GM12873 (cell line): ENCODE measurements at regions not wholly inside any gene's neighbourhood (a gene's known extent, or its start where the extent isn't known, plus 50 kb on each side); places are given as distances from the start of the nearest gene placed in this dataset.

Experiments used
- TF ChIP-seq, protein P1 (sequence below): IDR thresholded peaks from 2 replicates; pipeline ENCODE4 v1.5.1; 2012; ENCODE audit warnings: low read depth, mild to moderate bottlenecking, moderate library complexity, low read length, control low read depth; ENCODE audit not compliant: insufficient read depth; ENCODE audit errors: missing control alignments

DNA sequence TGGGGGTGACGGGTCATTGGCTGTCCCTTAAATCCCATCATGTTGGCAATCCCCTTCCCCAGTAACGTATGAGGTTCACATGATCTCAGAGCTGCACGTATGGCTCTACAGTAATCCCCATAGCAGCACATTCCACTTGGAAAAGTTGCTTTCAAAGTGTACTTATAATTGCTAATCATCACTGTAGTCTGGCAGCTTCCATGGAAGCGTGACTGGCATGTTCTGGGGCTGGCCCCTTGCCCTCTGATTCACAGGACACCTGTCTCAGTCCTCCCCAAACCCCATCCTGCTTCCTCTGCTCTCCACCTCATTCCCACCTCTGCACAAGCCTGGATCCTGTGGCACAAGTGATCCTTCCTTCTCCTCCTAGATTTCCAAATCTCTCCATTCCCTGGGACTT is 102.2 kb downstream of the TSEN15 start:
- TF ChIP-seq, protein P1, sequence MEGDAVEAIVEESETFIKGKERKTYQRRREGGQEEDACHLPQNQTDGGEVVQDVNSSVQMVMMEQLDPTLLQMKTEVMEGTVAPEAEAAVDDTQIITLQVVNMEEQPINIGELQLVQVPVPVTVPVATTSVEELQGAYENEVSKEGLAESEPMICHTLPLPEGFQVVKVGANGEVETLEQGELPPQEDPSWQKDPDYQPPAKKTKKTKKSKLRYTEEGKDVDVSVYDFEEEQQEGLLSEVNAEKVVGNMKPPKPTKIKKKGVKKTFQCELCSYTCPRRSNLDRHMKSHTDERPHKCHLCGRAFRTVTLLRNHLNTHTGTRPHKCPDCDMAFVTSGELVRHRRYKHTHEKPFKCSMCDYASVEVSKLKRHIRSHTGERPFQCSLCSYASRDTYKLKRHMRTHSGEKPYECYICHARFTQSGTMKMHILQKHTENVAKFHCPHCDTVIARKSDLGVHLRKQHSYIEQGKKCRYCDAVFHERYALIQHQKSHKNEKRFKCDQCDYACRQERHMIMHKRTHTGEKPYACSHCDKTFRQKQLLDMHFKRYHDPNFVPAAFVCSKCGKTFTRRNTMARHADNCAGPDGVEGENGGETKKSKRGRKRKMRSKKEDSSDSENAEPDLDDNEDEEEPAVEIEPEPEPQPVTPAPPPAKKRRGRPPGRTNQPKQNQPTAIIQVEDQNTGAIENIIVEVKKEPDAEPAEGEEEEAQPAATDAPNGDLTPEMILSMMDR, result no peak

DNA sequence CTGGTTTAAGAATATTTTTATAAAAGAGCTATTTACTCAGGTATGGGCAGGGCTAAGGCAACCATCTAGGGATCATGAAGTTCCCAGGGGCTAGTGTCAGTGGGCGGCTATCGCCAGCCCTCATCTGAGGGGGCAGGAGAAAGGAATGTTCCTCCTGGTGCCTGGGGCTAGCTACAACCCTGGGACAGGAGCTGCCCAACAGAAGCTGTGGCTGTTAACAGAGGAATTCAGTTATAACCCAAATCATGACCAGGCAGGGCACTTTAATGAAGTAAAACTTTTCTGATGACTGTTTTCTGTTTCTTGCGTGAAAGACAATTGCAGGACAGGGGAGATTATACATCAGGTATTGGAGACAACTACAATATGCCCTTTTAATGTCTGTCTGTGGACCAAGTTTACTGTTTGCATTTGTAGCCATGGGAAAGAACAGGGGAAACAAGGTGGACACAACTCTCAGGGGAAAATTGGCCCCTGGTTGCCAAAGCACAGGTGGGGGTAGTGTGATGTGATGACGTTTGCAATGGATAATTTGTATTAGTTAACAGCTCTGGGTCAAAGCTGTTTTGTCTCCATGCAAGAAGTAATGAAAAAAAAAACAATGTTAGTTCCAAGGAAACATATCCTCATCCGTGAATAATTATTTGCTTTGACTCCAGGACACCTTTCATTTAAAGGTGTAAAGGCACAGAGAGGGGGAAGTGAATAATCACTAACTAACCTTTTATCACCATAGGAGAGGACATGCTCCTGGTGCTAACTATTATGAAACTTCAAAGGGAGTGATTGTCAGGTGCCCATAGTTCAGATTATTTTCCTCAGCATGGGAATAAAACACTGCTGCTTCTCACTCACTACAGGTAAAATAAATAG is 105.2 kb downstream of the TSEN15 start:
- TF ChIP-seq, protein P1, result no peak

DNA sequence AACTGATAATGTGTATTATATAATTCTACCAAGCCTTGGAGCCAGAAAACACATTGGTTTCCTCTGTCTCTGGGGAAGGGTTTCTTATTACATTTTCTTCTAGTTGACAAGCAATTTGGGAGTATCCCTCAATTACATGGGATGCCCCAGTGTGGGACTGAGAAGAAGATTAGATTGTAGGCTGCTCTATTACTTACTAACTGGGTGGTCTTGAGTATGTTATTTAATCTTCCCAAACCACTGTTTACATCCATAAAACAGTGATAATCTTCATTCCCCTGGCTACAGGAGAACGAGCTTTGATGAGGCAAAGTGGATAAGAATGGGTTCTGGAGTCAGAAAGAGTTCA is 105.8 kb downstream of the TSEN15 start:
- TF ChIP-seq, protein P1, result no peak

DNA sequence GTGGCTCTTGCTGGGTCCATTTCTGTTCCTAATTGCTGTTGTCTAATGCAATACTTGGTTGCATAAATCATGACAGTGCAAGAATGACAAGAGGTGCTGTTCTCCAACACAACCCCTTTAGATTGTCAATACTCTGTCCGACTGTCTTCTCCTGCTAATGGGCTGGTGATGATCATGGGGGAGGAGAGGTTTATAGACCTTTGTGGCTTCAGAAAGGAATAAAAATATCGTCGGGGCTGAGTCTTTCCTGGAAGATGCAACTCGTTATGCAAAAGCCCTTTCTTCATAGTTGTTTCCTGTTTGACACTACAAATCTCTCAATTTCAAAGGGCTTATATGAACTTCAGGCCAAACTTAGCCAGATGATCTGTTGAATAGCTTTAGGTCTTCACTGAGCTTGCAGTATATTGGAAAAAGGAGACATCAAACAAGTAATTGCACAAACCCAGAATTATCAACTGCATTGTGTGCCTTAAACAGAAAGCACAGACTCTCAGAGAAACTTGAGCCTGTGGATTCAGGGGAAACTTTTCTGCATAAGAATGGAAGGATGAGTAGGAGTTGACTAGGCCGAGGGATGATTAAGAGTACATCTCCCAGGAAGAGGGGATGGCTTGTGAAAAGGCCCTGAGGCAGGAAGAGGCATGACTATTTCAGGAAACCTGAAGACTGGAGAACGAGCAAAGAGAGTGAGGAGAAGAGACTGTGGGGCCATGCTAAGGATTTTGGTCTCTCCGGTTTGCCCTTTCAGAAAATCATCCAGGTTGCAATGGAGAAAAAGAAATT is 107.6 kb downstream of the TSEN15 start:
- TF ChIP-seq, protein P1, result no peak

DNA sequence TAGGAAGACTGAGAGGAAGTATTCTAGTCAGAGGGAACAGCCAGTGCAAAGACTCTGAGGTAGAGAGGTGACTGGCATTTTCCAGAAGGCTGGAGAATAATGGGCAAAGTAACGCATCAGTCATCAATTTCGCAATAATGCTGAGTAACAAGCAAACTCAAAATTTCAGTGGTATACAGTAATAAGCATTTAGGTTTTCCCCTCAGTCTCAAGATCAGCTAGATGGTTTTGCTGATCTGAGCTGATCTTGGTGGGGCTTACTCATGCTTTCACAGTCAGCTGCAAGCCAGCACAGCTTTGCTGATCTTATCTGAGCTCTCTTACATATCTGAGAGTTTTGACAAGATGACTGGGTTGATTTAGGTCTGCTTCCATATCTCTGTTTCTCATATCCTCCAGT is 108.7 kb downstream of the TSEN15 start:
- TF ChIP-seq, protein P1, result no peak

DNA sequence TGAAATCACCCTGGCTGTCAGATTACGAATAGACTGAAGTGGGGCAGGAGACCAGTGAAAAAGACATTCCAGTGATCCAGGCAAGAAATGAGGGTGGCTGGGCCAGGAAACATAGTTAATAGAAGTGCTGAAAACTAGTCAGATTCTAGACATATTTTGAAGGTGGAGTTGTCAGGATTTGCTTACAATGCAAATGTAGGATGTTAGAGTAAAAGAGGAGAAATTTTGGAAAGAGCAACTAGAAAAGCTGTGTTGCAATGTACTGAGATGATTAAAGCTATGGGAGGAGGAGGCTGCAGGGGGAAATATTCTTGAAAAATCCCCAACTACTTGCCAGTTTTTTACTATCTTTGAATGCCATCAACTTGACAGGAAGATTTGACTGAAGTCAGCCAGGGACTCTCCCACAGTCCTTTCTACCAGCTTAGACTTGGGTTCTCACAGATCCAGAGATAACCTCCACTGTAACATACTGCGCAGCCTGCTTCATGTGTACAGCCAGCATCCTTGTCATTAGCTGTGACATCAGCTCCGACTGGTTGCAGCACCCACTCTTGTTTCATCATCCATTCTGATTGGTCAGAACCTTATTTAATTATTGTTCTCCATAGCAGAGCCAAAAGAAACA is 109.7 kb downstream of the TSEN15 start:
- TF ChIP-seq, protein P1, result no peak

DNA sequence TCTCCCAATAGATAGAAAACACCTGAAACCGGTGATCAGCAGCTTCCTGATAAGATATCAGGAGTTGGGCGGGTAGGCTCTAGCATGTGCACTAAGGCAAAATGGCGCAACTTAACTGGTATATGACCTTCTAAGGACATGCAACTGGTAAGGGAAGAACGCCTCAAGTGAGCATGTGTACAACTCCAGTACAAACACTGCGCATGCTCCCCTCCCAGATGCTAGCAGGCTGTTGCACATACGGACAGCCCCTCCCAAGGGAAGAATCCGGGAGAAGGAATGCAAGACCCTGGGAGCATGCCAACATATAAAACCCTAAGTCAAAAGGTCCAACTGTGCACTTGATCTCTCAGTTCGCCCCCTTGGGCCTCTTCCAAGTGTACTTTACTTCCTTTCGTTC is 110.8 kb downstream of the TSEN15 start:
- TF ChIP-seq, protein P1, result no peak
